ENCODE measurements at regions not wholly inside any gene's neighbourhood (a gene's known extent, or its start where the extent isn't known, plus 50 kb on each side); places are given as distances from the start of the nearest gene placed in this dataset.

- TF ChIP-seq CTCF (IDR thresholded peaks at IDR 0.05; ENCODE audit: poor library complexity) (no peak), EZH2 (IDR thresholded peaks at IDR 0.05; ENCODE audit: borderline replicate concordance) (no peak)
These were observed 137.4 kb downstream of the NPIPB5 start for GRCh38 chr16:22648141-22648540.

Measured in hepatocyte (in vitro differentiated cells).